ENCODE measurements at regions not wholly inside any gene's neighbourhood (a gene's known extent, or its start where the extent isn't known, plus 50 kb on each side); places are given as distances from the start of the nearest gene placed in this dataset.

DNA sequence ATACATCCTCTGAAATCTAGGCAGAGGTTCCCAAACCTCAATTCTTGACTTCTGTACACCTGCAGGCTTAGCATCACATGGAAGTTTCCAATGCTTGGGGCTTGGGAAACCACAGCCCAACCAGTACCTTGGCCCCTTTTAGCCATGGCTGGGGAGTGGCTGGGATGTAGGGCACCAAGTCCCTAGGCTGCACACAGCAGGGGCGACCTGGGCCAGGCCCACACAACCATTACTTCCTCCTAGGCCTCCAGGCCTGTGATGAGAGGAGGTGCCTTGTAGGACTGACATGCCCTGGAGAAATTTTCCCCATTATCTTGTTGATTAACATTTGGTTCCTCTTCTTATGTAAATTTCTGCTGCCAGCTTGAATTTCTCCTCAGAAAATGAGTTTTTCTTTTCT, 1387.4 kb downstream of the FSCB start (continued):
- TF ChIP-seq FOXM1 (IDR thresholded peaks at IDR 0.05; ENCODE audit: low read depth) (no peak), POLR2AphosphoS5 (IDR thresholded peaks at IDR 0.05; ENCODE audit: low read depth, low read length) (no peak), RAD21 (IDR thresholded peaks at IDR 0.05; ENCODE audit: low read length) (no peak)

DNA sequence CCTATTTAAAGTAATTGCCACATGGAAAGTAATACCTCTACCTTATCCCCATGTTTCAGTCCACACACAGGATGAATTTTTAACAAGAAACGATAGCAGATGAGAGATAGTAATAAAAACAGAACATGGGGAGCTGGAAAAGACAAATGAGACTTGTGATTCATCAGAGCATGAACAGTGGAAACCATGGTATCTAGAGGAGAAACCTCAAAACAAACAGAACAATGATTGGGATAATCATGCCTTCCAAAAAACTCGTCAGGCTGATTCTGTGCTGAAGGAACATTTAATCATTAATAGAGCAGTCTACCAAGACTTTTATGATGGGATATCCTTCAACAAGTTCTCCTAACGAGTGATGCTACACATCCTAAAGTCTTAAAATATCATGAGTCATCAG, 1390.7 kb downstream of the FSCB start:
- Histone ChIP-seq H3K36me3 (replicated peaks in 1 of 2; ENCODE audit: control insufficient read depth in 1 of 2, insufficient read depth in 2 of 2, low read length in 1 of 2) (no peaks in the 10 kb centered on the region), H3K9me2 (no peaks in the 10 kb centered on the region), H3K79me2 (ENCODE audit: insufficient read depth) (no peaks in the 10 kb centered on the region), H2AFZ (ENCODE audit: low read depth) (no peak overlapping the region), H3K4me2 (no peak overlapping the region), H3K4me3 (ENCODE audit: low read depth in 2 of 2, low read length in 1 of 2) (no peak overlapping the region), H3K9ac (no peak overlapping the region), H3K4me1 (ENCODE audit: control insufficient read depth in 1 of 2, insufficient read depth in 2 of 2, low read depth in 1 of 2, low read length in 1 of 2) (no peaks in the 10 kb centered on the region), H4K20me1 (ENCODE audit: insufficient read depth) (no peaks in the 10 kb centered on the region), H3K27ac (ENCODE audit: low read depth in 2 of 2, low read length in 1 of 2) (no peak overlapping the region), H3F3A (replicated peaks; ENCODE audit: insufficient read depth) (no peaks in the 10 kb centered on the region), H3K27me3 (ENCODE audit: insufficient read depth) (no peaks in the 10 kb centered on the region), H3K9me3 (no peaks in the 10 kb centered on the region)
- DNase-seq, result no peak
- POLR2A ChIA-PET, result no interaction called here
- 4% methylated on average over 3 of the region's 3 CpGs for WGBS (ENCODE audit: low lambda C conversion rate)
- TF ChIP-seq, protein P1, sequence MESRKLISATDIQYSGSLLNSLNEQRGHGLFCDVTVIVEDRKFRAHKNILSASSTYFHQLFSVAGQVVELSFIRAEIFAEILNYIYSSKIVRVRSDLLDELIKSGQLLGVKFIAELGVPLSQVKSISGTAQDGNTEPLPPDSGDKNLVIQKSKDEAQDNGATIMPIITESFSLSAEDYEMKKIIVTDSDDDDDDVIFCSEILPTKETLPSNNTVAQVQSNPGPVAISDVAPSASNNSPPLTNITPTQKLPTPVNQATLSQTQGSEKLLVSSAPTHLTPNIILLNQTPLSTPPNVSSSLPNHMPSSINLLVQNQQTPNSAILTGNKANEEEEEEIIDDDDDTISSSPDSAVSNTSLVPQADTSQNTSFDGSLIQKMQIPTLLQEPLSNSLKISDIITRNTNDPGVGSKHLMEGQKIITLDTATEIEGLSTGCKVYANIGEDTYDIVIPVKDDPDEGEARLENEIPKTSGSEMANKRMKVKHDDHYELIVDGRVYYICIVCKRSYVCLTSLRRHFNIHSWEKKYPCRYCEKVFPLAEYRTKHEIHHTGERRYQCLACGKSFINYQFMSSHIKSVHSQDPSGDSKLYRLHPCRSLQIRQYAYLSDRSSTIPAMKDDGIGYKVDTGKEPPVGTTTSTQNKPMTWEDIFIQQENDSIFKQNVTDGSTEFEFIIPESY (IDR thresholded peaks at IDR 0.05; ENCODE audit: borderline replicate concordance, low read depth), result no peak
- TF ChIP-seq FOXM1 (IDR thresholded peaks at IDR 0.05; ENCODE audit: low read depth) (no peak), SIN3A (IDR thresholded peaks at IDR 0.05; ENCODE audit: borderline replicate concordance, low read depth, low read length) (no peak), JUND (IDR thresholded peaks at IDR 0.05) (no peak)
- CTCF ChIA-PET, result no interaction called here

DNA sequence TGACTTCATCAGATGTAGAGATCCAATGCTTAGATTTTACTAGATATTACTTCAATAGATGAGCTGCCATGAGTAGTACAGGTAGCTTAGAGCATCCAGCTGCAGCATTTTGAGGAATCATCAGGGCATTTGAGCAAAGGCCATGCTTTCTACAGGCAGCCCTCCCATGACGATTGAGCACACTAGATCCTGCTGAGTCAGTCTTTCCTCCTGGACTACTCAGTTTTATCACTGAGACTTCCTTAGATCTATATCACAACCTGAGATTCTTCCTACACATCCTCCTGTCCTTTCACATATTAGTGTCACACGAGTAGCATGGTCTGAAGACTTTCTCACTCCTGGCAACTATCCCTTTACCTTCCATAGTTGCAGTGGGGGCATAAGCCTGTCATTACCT, 1401.8 kb downstream of the FSCB start:
- POLR2A ChIA-PET, result no interaction called here
- CTCF ChIA-PET, result no interaction called here
- no peaks in the 10 kb centered on the region for H4K20me1 ChIP-seq (ENCODE audit: insufficient read depth)
- no peaks in the 10 kb centered on the region for H3K9me3 ChIP-seq
- no peaks in the 10 kb centered on the region for H3K36me3 ChIP-seq (replicated peaks in 1 of 2; ENCODE audit: control insufficient read depth in 1 of 2, insufficient read depth in 2 of 2, low read length in 1 of 2)
- H3K9ac ChIP-seq, result no peak overlapping the region
- H3K27me3 ChIP-seq (ENCODE audit: insufficient read depth), result no peaks in the 10 kb centered on the region
- no peak overlapping the region for H3K4me3 ChIP-seq (ENCODE audit: low read depth in 2 of 2, low read length in 1 of 2)
- no peak overlapping the region for H3K27ac ChIP-seq (ENCODE audit: low read depth in 2 of 2, low read length in 1 of 2)
- H3K4me1 ChIP-seq (ENCODE audit: control insufficient read depth in 1 of 2, insufficient read depth in 2 of 2, low read depth in 1 of 2, low read length in 1 of 2), result no peaks in the 10 kb centered on the region
- H3K79me2 ChIP-seq (ENCODE audit: insufficient read depth), result no peaks in the 10 kb centered on the region
- H3K4me2 ChIP-seq, result no peak overlapping the region
- no peak for DNase-seq
- WGBS (ENCODE audit: low lambda C conversion rate), result 3% methylated on average over 2 of the region's 2 CpGs
- no peaks in the 10 kb centered on the region for H3F3A ChIP-seq (replicated peaks; ENCODE audit: insufficient read depth)
- H3K9me2 ChIP-seq, result no peaks in the 10 kb centered on the region
- TF ChIP-seq, protein P2, sequence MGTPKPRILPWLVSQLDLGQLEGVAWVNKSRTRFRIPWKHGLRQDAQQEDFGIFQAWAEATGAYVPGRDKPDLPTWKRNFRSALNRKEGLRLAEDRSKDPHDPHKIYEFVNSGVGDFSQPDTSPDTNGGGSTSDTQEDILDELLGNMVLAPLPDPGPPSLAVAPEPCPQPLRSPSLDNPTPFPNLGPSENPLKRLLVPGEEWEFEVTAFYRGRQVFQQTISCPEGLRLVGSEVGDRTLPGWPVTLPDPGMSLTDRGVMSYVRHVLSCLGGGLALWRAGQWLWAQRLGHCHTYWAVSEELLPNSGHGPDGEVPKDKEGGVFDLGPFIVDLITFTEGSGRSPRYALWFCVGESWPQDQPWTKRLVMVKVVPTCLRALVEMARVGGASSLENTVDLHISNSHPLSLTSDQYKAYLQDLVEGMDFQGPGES (IDR thresholded peaks at IDR 0.05; ENCODE audit: low read depth, low read length), result no peak
- no peak for TF ChIP-seq GABPA (IDR thresholded peaks at IDR 0.05; ENCODE audit: low read depth)
- no peak for TF ChIP-seq ELF1 (IDR thresholded peaks at IDR 0.05)
- no peak for TF ChIP-seq POLR2AphosphoS5 (IDR thresholded peaks at IDR 0.05; ENCODE audit: low read depth, low read length)
- no peak for TF ChIP-seq SMC3 (IDR thresholded peaks at IDR 0.05; ENCODE audit: low read depth, low read length)
- no peak for TF ChIP-seq EZH2phosphoT487 (IDR thresholded peaks at IDR 0.05; ENCODE audit: borderline replicate concordance, low read depth)
- TF ChIP-seq CHD2 (IDR thresholded peaks at IDR 0.05; ENCODE audit: low read length, partially characterized antibody), result no peak
- H2AFZ ChIP-seq (ENCODE audit: low read depth), result no peak overlapping the region

Data from SK-N-SH (cell line).